DND-41 (cell line): ENCODE measurements at regions not wholly inside any gene's neighbourhood (a gene's known extent, or its start where the extent isn't known, plus 50 kb on each side); places are given as distances from the start of the nearest gene placed in this dataset.

Experiments
- ATAC-seq: fragments of 200-7000 bp; cut with Tn5 transposase; 3 replicates; pipeline ENCODE4 v1.9.1; 2021; ENCODE audit warnings: low read depth; ENCODE audit not compliant: insufficient read depth
- DNase-seq: peaks from one replicate; pipeline ENCODE4 v3.0.0-alpha.2; 2020
- H2AFZ ChIP-seq: 2 replicates; pipeline ENCODE4 v1.6.0; 2012; ENCODE audit warnings: low read depth, low read length
- H3K27ac ChIP-seq: 2 replicates; pipeline ENCODE4 v1.5.1; 2012; ENCODE audit warnings: low read length, inconsistent platforms
- H3K27me3 ChIP-seq: fragments of 200-600 bp; sonication (generic); 2 replicates; pipeline ENCODE4 v1.6.0; 2012; ENCODE audit warnings: low read length, mild to moderate bottlenecking, inconsistent platforms; ENCODE audit not compliant: insufficient read depth, poor library complexity
- H3K36me3 ChIP-seq: 2 replicates; pipeline ENCODE4 v1.5.1; 2012; ENCODE audit warnings: low read length, inconsistent platforms; ENCODE audit not compliant: insufficient read depth
- H3K4me1 ChIP-seq: 2 replicates; pipeline ENCODE4 v1.5.1; 2012; ENCODE audit warnings: mild to moderate bottlenecking, low read length; ENCODE audit not compliant: insufficient read depth
- H3K4me2 ChIP-seq: 2 replicates; pipeline ENCODE4 v1.6.0; 2012; ENCODE audit warnings: mild to moderate bottlenecking, moderate library complexity, low read length, inconsistent platforms; ENCODE audit not compliant: insufficient read depth
- H3K4me3 ChIP-seq, 2 experiments: fragments of 200-600 bp in 1 of 2; shearing (Covaris generic) in 1 of 2; 2 replicates each; pipeline ENCODE4 v1.5.1; 2012 to 2016; ENCODE audit warnings: inconsistent platforms in 2 of 2, low read length in 2 of 2, mild to moderate bottlenecking in 2 of 2, low read depth in 1 of 2, moderate library complexity in 1 of 2
- H3K79me2 ChIP-seq: 2 replicates; pipeline ENCODE4 v1.6.0; 2012; ENCODE audit warnings: low read length, inconsistent platforms; ENCODE audit not compliant: insufficient read depth
- H3K9ac ChIP-seq: 2 replicates; pipeline ENCODE4 v1.6.0; 2012; ENCODE audit warnings: low read depth, mild to moderate bottlenecking, inconsistent platforms, low read length, moderate library complexity
- H3K9me3 ChIP-seq: 2 replicates; pipeline ENCODE4 v1.5.1; 2012; ENCODE audit warnings: low read length, moderate library complexity, mild to moderate bottlenecking, inconsistent platforms; ENCODE audit not compliant: insufficient read depth, severe bottlenecking
- H4K20me1 ChIP-seq: 2 replicates; pipeline ENCODE4 v1.6.0; 2012; ENCODE audit warnings: low read length; ENCODE audit not compliant: insufficient read depth
- CTCF ChIP-seq: IDR thresholded peaks from 2 replicates; pipeline ENCODE4 v1.5.1; 2012; ENCODE audit warnings: borderline replicate concordance, low read length, moderate library complexity, mild to moderate bottlenecking; ENCODE audit not compliant: poor library complexity, severe bottlenecking; ENCODE audit errors: extremely low read depth
- EZH2 ChIP-seq: IDR thresholded peaks from 3 replicates; pipeline ENCODE4 v1.6.1; 2012; ENCODE audit warnings: borderline replicate concordance, low read depth, mild to moderate bottlenecking, moderate library complexity, low read length, inconsistent platforms; ENCODE audit not compliant: severe bottlenecking

- H3K4me3 ChIP-seq: no peak overlapping the region
- peaks cover 3% of the 10 kb centered on the region for H3K27me3 ChIP-seq
- no peaks in the 10 kb centered on the region for H3K4me1 ChIP-seq
- no peaks in the 10 kb centered on the region for H3K9me3 ChIP-seq
- no peak overlapping the region for H2AFZ ChIP-seq
- no peak for DNase-seq
- ATAC-seq: no peak
- TF ChIP-seq EZH2: no peak
- no peak for TF ChIP-seq CTCF
- H3K4me2 ChIP-seq: no peak overlapping the region
- H3K27ac ChIP-seq: no peak overlapping the region
- H3K9ac ChIP-seq: no peak overlapping the region
- H3K79me2 ChIP-seq: no peaks in the 10 kb centered on the region
- H3K36me3 ChIP-seq: no peaks in the 10 kb centered on the region
- no peaks in the 10 kb centered on the region for H4K20me1 ChIP-seq
These were observed 422.5 kb downstream of the GADD45G start for GRCh38 chr9:90027296-90027790.

- DNase-seq (no peak), ATAC-seq (no peak)
- H3K4me2 ChIP-seq: no peak overlapping the region
- no peaks in the 10 kb centered on the region for H3K4me1 ChIP-seq
- H2AFZ ChIP-seq: no peak overlapping the region
- no peak overlapping the region for H3K27ac ChIP-seq
- no peak overlapping the region for H3K9ac ChIP-seq
- H3K9me3 ChIP-seq: no peaks in the 10 kb centered on the region
- TF ChIP-seq CTCF: no peak
- TF ChIP-seq EZH2: no peak
- no peak overlapping the region for H3K4me3 ChIP-seq
- no peaks in the 10 kb centered on the region for H3K79me2 ChIP-seq
- no peaks in the 10 kb centered on the region for H3K36me3 ChIP-seq
- peaks cover 3% of the 10 kb centered on the region for H3K27me3 ChIP-seq
- no peaks in the 10 kb centered on the region for H4K20me1 ChIP-seq
These were observed 424.6 kb downstream of the GADD45G start for GRCh38 chr9:90029386-90029785.

GRCh38 chr9:90029996-90030395 is 425.2 kb downstream of the GADD45G start:
- H2AFZ ChIP-seq: no peak overlapping the region
- no peaks in the 10 kb centered on the region for H4K20me1 ChIP-seq
- H3K36me3 ChIP-seq: no peaks in the 10 kb centered on the region
- H3K27ac ChIP-seq: no peak overlapping the region
- no peaks in the 10 kb centered on the region for H3K9me3 ChIP-seq
- TF ChIP-seq CTCF (no peak), EZH2 (no peak)
- no peaks in the 10 kb centered on the region for H3K79me2 ChIP-seq
- peaks cover 3% of the 10 kb centered on the region for H3K27me3 ChIP-seq
- H3K4me3 ChIP-seq: no peak overlapping the region
- H3K9ac ChIP-seq: no peak overlapping the region
- no peaks in the 10 kb centered on the region for H3K4me1 ChIP-seq
- no peak for DNase-seq
- ATAC-seq: no peak
- H3K4me2 ChIP-seq: no peak overlapping the region
